Natural killer cell (primary cell): ENCODE measurements at regions not wholly inside any gene's neighbourhood (a gene's known extent, or its start where the extent isn't known, plus 50 kb on each side); places are given as distances from the start of the nearest gene placed in this dataset.

Source experiments
- ATAC-seq, 3 donors: fragments of 150-1000 bp in 2 of 3; fragments of 200-7000 bp in 1 of 3; cut with Tn5 transposase; 1 replicate in 1 of 3; 2 replicates in 2 of 3; pipeline ENCODE4 v1.10.0; 2021; ENCODE audit warnings: mild to moderate bottlenecking in 2 of 3, moderate library complexity in 2 of 3
- DNase-seq, 2 donors: peaks; one replicate each; pipeline versions ENCODE4 v3.0.0 to v3.0.0-alpha.2; 2013 to 2021; ENCODE audit warnings: mixed read lengths in 1 of 2
- H3K27ac ChIP-seq: one replicate; pipeline ENCODE4 v1.5.1; 2013; ENCODE audit warnings: mild to moderate bottlenecking, low read length
- H3K27me3 ChIP-seq: one replicate; pipeline ENCODE4 v1.6.1; 2013; ENCODE audit warnings: low read length; ENCODE audit not compliant: control insufficient read depth, insufficient read depth
- H3K36me3 ChIP-seq: one replicate; pipeline ENCODE4 v1.6.1; 2013; ENCODE audit warnings: low read length; ENCODE audit not compliant: control insufficient read depth, insufficient read depth
- H3K4me1 ChIP-seq: one replicate; pipeline ENCODE4 v1.6.1; 2013; ENCODE audit warnings: low read length; ENCODE audit not compliant: control insufficient read depth, insufficient read depth
- H3K4me3 ChIP-seq: one replicate; pipeline ENCODE4 v1.5.1; 2013; ENCODE audit warnings: low read length
- H3K9me3 ChIP-seq: one replicate; pipeline ENCODE4 v1.6.1; 2013; ENCODE audit warnings: low read length; ENCODE audit not compliant: control insufficient read depth, insufficient read depth
- H3K27ac Mint-ChIP-seq, 2 donors: one replicate each; pipeline ENCODE4 v1.8.0; 2022; ENCODE audit warnings: mild to moderate bottlenecking in 2 of 2, mixed read lengths in 2 of 2, moderate library complexity in 1 of 2
- H3K27me3 Mint-ChIP-seq, 2 donors: one replicate each; pipeline ENCODE4 v1.8.0; 2022; ENCODE audit warnings: low read depth in 2 of 2, mixed read lengths in 2 of 2
- H3K36me3 Mint-ChIP-seq: one replicate; pipeline ENCODE4 v1.8.0; 2022; ENCODE audit warnings: mixed read lengths
- H3K4me1 Mint-ChIP-seq, 2 donors: one replicate each; pipeline ENCODE4 v1.8.0; 2022; ENCODE audit warnings: mixed read lengths in 2 of 2
- H3K4me3 Mint-ChIP-seq: one replicate; pipeline ENCODE4 v1.8.0; 2022; ENCODE audit warnings: mild to moderate bottlenecking, moderate library complexity, mixed read lengths
- H3K9me3 Mint-ChIP-seq, 2 donors: one replicate each; pipeline ENCODE4 v1.8.0; 2022; ENCODE audit warnings: mixed read lengths in 2 of 2
- CTCF ChIP-seq: fragments of 200-600 bp; IDR thresholded peaks from one replicate; pipeline ENCODE4 v1.8.0; 2022; ENCODE audit warnings: antibody characterized with exemption
- WGBS: methylation state at CpG from one replicate; pipeline ENCODE4 v1.1.7; 2013; ENCODE audit warnings: missing lambda C conversion rate; ENCODE audit not compliant: insufficient coverage; 5-methylcytosine and 5-hydroxymethylcytosine counted together
- intact Hi-C: fragments of 100-400 bp; cut with micrococcal nuclease; formaldehyde crosslinking; loops from one replicate; pipeline ENCODE4 v1.14.2; 2022

DNA sequence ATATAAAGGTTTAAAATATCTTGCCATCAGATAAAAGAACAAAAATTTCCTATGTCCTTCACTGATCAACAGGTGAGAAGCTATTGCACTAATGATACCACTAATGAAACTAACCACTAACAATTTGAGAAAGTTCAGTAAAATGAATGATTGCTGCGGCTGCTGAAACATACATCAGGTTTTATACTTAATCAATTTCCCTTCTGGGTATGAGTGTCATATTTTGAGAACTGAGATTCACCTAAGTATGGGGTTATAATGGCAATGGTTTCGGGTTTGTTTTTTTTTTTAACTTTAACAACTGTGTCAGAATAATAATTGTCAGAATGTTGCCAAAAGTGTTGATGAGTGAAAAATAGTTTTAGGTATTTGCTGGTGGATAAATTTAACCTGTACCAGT is 151.3 kb upstream of the SLC39A10 start:
- DNase-seq (no peak), ATAC-seq (no peak)
- Mint-ChIP-seq H3K4me1 (peaks cover 6 to 7% of the 10 kb centered on the region in 2 donors), H3K27me3 (peaks cover 2 to 6% of the 10 kb centered on the region in 2 donors), H3K36me3 (no peaks in the 10 kb centered on the region), H3K9me3 (no peaks in the 10 kb centered on the region), H3K27ac (no peak overlapping the region), H3K4me3 (no peak overlapping the region)
- WGBS: 100% methylated on average over 1 of the region's 2 CpGs
- intact Hi-C loops: no loop called here
- Histone ChIP-seq H3K36me3 (no peaks in the 10 kb centered on the region), H3K27me3 (no peaks in the 10 kb centered on the region), H3K27ac (no peak overlapping the region), H3K9me3 (no peaks in the 10 kb centered on the region), H3K4me1 (peaks cover 8% of the 10 kb centered on the region), H3K4me3 (no peak overlapping the region)
- no peak for TF ChIP-seq CTCF

- Mint-ChIP-seq H3K36me3 (no peaks in the 10 kb centered on the region), H3K9me3 (no peaks in the 10 kb centered on the region), H3K4me3 (peak overlapping the region; percentile 21), H3K27me3 (peaks cover 5 to 9% of the 10 kb centered on the region in 2 donors), H3K27ac (peak overlapping the region; percentile 70 to 79), H3K4me1 (peaks cover 8 to 9% of the 10 kb centered on the region in 2 donors)
- Histone ChIP-seq H3K27ac (no peak overlapping the region), H3K36me3 (no peaks in the 10 kb centered on the region), H3K4me3 (no peak overlapping the region), H3K9me3 (no peaks in the 10 kb centered on the region), H3K27me3 (no peaks in the 10 kb centered on the region), H3K4me1 (peaks cover 8% of the 10 kb centered on the region)
- 62% methylated on average over 4 of the region's 6 CpGs for WGBS
- DNase-seq: peak in 1 of 2 donors; percentile 19
- TF ChIP-seq CTCF: no peak
- ATAC-seq: peak; percentile 85 to 99 (median 96)
- intact Hi-C loops: loop anchor here (2.0 kb wide), 1 partner anchor 30 kb away; no protein-coding TSS in a partner anchor
These were observed 153.8 kb upstream of the SLC39A10 start for GRCh38 chr2:195503208-195503607.

- no peak overlapping the region for H3K4me3 ChIP-seq
- Mint-ChIP-seq H3K27ac (no peak overlapping the region), H3K36me3 (no peaks in the 10 kb centered on the region), H3K9me3 (no peaks in the 10 kb centered on the region), H3K27me3 (peaks cover 5 to 9% of the 10 kb centered on the region in 2 donors), H3K4me1 (peaks cover 12 to 15% of the 10 kb centered on the region in 2 donors), H3K4me3 (no peak overlapping the region)
- no peak for TF ChIP-seq CTCF
- no peaks in the 10 kb centered on the region for H3K36me3 ChIP-seq
- H3K4me1 ChIP-seq: peaks cover 8% of the 10 kb centered on the region
- H3K9me3 ChIP-seq: no peaks in the 10 kb centered on the region
- intact Hi-C loops: loop anchor here (2.0 kb wide), 1 partner anchor 31 kb away; no protein-coding TSS in a partner anchor
- ATAC-seq: no peak
- no peak for DNase-seq
- WGBS: 94% methylated on average over 7 of the region's 7 CpGs
- H3K27me3 ChIP-seq: no peaks in the 10 kb centered on the region
- H3K27ac ChIP-seq: no peak overlapping the region
These were observed 155.3 kb upstream of the SLC39A10 start for GRCh38 chr2:195501746-195502145.

GRCh38 chr2:195500879-195501278 is 156.1 kb upstream of the SLC39A10 start:
- ATAC-seq: no peak
- WGBS: 69% methylated on average over 1 of the region's 2 CpGs
- DNase-seq: no peak
- no peak overlapping the region for H3K27ac Mint-ChIP-seq
- TF ChIP-seq CTCF: no peak
- no peaks in the 10 kb centered on the region for H3K36me3 Mint-ChIP-seq
- no peaks in the 10 kb centered on the region for H3K9me3 Mint-ChIP-seq
- intact Hi-C loops: no loop called here
- Histone ChIP-seq H3K4me1 (peaks cover 8% of the 10 kb centered on the region), H3K27ac (no peak overlapping the region), H3K36me3 (no peaks in the 10 kb centered on the region), H3K4me3 (no peak overlapping the region), H3K27me3 (no peaks in the 10 kb centered on the region), H3K9me3 (no peaks in the 10 kb centered on the region)
- no peak overlapping the region for H3K4me3 Mint-ChIP-seq
- peaks cover 7 to 9% of the 10 kb centered on the region in 2 donors for H3K27me3 Mint-ChIP-seq
- H3K4me1 Mint-ChIP-seq: peaks cover 12 to 15% of the 10 kb centered on the region in 2 donors
